K562 (cell line): ENCODE measurements at regions not wholly inside any gene's neighbourhood (a gene's known extent, or its start where the extent isn't known, plus 50 kb on each side); places are given as distances from the start of the nearest gene placed in this dataset.

Experiments used
- ATAC-seq: fragments of 200-7000 bp; cut with Tn5 transposase; 3 replicates; pipeline ENCODE4 v1.9.1; 2020; ENCODE audit warnings: moderate library complexity
- BruUV-seq: library from RNA; stranded (reverse); fragments of 400-500 nt; replicated peaks from 2 replicates; lab custom pipeline; 2021; lab: Mats Ljungman, UMichigan
- CTCF ChIA-PET: fragments of 300-600 bp; formaldehyde crosslinking; extraction: SDS; loops from one replicate; lab custom pipeline; 2021; ENCODE audit warnings: low intra/inter-chr PET ratio; lab: Yijun Ruan, JAX
- POLR2A ChIA-PET: fragments of 300-600, 350-650 bp; sonication (Branson Sonifier 250); formaldehyde crosslinking; extraction: SDS; loops from one replicate; lab custom pipeline; 2021; ENCODE audit warnings: antibody characterized with exemption, inconsistent platforms; lab: Yijun Ruan, JAX
- DNase-seq, 4 experiments: peaks; one replicate each; pipeline versions ENCODE4 v3.0.0 to v3.0.0-alpha.2; 2011 to 2018; ENCODE audit warnings: low spot score in 3 of 4, mixed read lengths in 3 of 4; ENCODE audit errors: extremely low read depth in 1 of 4
- FAIRE-seq: peaks from 2 replicates; lab custom pipeline; 2011; peaks lifted over from hg19 to GRCh38; lab: Jason Lieb, UNC
- H2AFZ ChIP-seq: 2 replicates; pipeline ENCODE4 v1.6.0; 2011; ENCODE audit warnings: low read depth, low read length, control low read depth, inconsistent platforms
- H3K27ac ChIP-seq: fragments of 200-600 bp; 3 replicates; pipeline ENCODE4 v1.8.0; 2011; ENCODE audit warnings: low read depth, mild to moderate bottlenecking, control low read depth, inconsistent platforms, low read length, moderate library complexity, mixed read lengths; ENCODE audit errors: extremely low read depth
- H3K27me3 ChIP-seq, 2 experiments: fragments of 300-600 bp in 1 of 2; 2 replicates in 1 of 2; 3 replicates in 1 of 2; pipeline versions ENCODE4 v1.6.0 to v1.8.0; 2011; ENCODE audit warnings: inconsistent platforms in 2 of 2, low read length in 2 of 2, mild to moderate bottlenecking in 1 of 2, mixed read lengths in 1 of 2, moderate library complexity in 1 of 2; ENCODE audit not compliant: control insufficient read depth in 2 of 2, insufficient read depth in 2 of 2
- H3K36me3 ChIP-seq: fragments of 300-600 bp; 3 replicates; pipeline ENCODE4 v1.8.0; 2011; ENCODE audit warnings: mild to moderate bottlenecking, low read length, inconsistent platforms; ENCODE audit not compliant: control insufficient read depth, insufficient read depth
- H3K4me1 ChIP-seq, 2 experiments: fragments of 200-600 bp in 1 of 2; replicated peaks in 1 of 2; 2 replicates in 1 of 2; 3 replicates in 1 of 2; pipeline versions ENCODE4 v1.5.1 to v1.8.0; 2011; ENCODE audit warnings: inconsistent platforms in 2 of 2, low read length in 2 of 2, mild to moderate bottlenecking in 1 of 2, mixed read lengths in 1 of 2, moderate library complexity in 1 of 2; ENCODE audit not compliant: control insufficient read depth in 2 of 2, insufficient read depth in 2 of 2
- H3K4me2 ChIP-seq: 2 replicates; pipeline ENCODE4 v1.6.1; 2011; ENCODE audit warnings: low read length, control low read depth, inconsistent platforms, mixed read lengths; ENCODE audit not compliant: insufficient read depth
- H3K4me3 ChIP-seq: fragments of 200-600 bp; sonication (generic), shearing (Covaris generic); 2 replicates; pipeline ENCODE4 v1.5.1; 2016; ENCODE audit warnings: control low read depth, inconsistent platforms
- H3K79me2 ChIP-seq: fragments of 200-600 bp; 3 replicates; pipeline ENCODE4 v1.8.0; 2011; ENCODE audit warnings: low read length, inconsistent platforms; ENCODE audit not compliant: control insufficient read depth, insufficient read depth
- H3K9ac ChIP-seq, 2 experiments: 2 replicates each; pipeline versions ENCODE4 v1.6.0 to v1.6.1; 2011; ENCODE audit warnings: low read depth in 2 of 2, low read length in 2 of 2, control low read depth in 1 of 2, inconsistent platforms in 1 of 2, mild to moderate bottlenecking in 1 of 2, mixed read lengths in 1 of 2; ENCODE audit not compliant: insufficient read depth in 1 of 2
- H3K9me1 ChIP-seq: one replicate; pipeline ENCODE4 v1.6.0; 2011; ENCODE audit warnings: inconsistent platforms, mild to moderate bottlenecking, low read length, moderate library complexity; ENCODE audit not compliant: control insufficient read depth, insufficient read depth
- H3K9me3 ChIP-seq: replicated peaks from 2 replicates; pipeline ENCODE4 v1.5.1; 2011; ENCODE audit warnings: low read depth, low read length, inconsistent platforms; ENCODE audit not compliant: control insufficient read depth, insufficient read depth
- H4K20me1 ChIP-seq: replicated peaks from 2 replicates; pipeline ENCODE4 v1.6.1; 2011; ENCODE audit warnings: low read length, inconsistent platforms, mixed read lengths; ENCODE audit not compliant: control insufficient read depth, insufficient read depth
- ARNT ChIP-seq, 2 experiments: fragments of 450-650 bp; IDR thresholded peaks; 2 replicates each; pipeline ENCODE4 v1.6.1; 2016; ENCODE audit warnings: mild to moderate bottlenecking in 1 of 2
- FOXO4 ChIP-seq: fragments of 450-650 bp; formaldehyde crosslinking; IDR thresholded peaks from 2 replicates; pipeline ENCODE4 v1.4.0; 2020; ENCODE audit warnings: mild to moderate bottlenecking, moderate library complexity
- HCFC1 ChIP-seq: IDR thresholded peaks from 2 replicates; pipeline ENCODE4 v1.6.1; 2012; ENCODE audit warnings: low read depth, low read length, improper control_type of control experiment
- ZBTB2 ChIP-seq: fragments of 450-650 bp; IDR thresholded peaks from 2 replicates; pipeline ENCODE4 v1.6.1; 2016; ENCODE audit warnings: antibody characterized with exemption
- ZNF444 ChIP-seq: fragments of 250-450 bp; sonication (Bioruptor Pico); IDR thresholded peaks from 2 replicates; pipeline ENCODE4 v1.4.0; 2020; ENCODE audit warnings: mild to moderate bottlenecking, moderate library complexity
- WGBS: fragments of 100-300 bp; shearing (Covaris generic); methylation state at CpG from one replicate; pipeline ENCODE4 v1.1.6; 2016; ENCODE audit warnings: low coverage, mixed read lengths; ENCODE audit not compliant: insufficient coverage; ENCODE audit errors: missing lambda C conversion rate; 5-methylcytosine and 5-hydroxymethylcytosine counted together
- in situ Hi-C: fragments of 300-500 bp; cut with MboI; formaldehyde crosslinking; loops from 4 replicates; pipeline ENCODE4 v1.15.0; 2018; ENCODE audit warnings: inconsistent platforms, mixed read lengths
- intact Hi-C: fragments of 100-400 bp; cut with micrococcal nuclease; formaldehyde crosslinking; loops from 2 replicates; pipeline ENCODE4 v1.14.2; 2022

- Histone ChIP-seq H3K4me2 (no peak overlapping the region), H3K4me3 (no peak overlapping the region), H3K79me2 (no peaks in the 10 kb centered on the region), H3K27me3 (peaks cover 3 to 4% of the 10 kb centered on the region in 2 experiments; a peak in 2 of 5 replicates), H4K20me1 (no peaks in the 10 kb centered on the region), H3K9ac (no peak overlapping the region), H3K36me3 (no peaks in the 10 kb centered on the region), H3K9me1 (no peaks in the 10 kb centered on the region), H3K9me3 (no peaks in the 10 kb centered on the region), H3K27ac (no peak overlapping the region), H2AFZ (no peak overlapping the region), H3K4me1 (no peaks in the 10 kb centered on the region)
- in situ Hi-C loops: no loop called here
- TF ChIP-seq HCFC1 (no peak), ZBTB2 (no peak), ZNF444 (CRISPR knock-in tag) (no peak), ARNT (IDR thresholded peaks at IDR 0.05) (no peak), FOXO4 (CRISPR knock-in tag) (no peak)
- no peak for DNase-seq
- ChIA-PET CTCF (no interaction called here), POLR2A (interaction anchor here (0.6 to 1.6 kb wide), 2 partner anchors 8 to 258 kb away, joined by 3 to 5 read pairs; no protein-coding TSS in a partner anchor)
- FAIRE-seq: no peak
- ATAC-seq: no peak
- BruUV-seq: no TSS peak
- 0% methylated on average over 5 of the region's 5 CpGs for WGBS
- intact Hi-C loops: no loop called here
These were observed 62.5 kb upstream of the RMDN2 start for GRCh38 chr2:37862620-37863019.
